HG03095 (cell line): ENCODE measurements at regions not wholly inside any gene's neighbourhood (a gene's known extent, or its start where the extent isn't known, plus 50 kb on each side); places are given as distances from the start of the nearest gene placed in this dataset.

Experiments
- ATAC-seq: cut with Tn5 transposase; IDR thresholded peaks from one replicate; pipeline ENCODE4 v1.9.1; 2021; ENCODE audit warnings: moderate library complexity; ENCODE audit not compliant: unreplicated experiment

GRCh38 chr4:1512738-1513660 is 106.8 kb upstream of the NKX1-1 start:
- ATAC-seq, result no peak

- ATAC-seq, result no peak
These were observed 106.0 kb upstream of the NKX1-1 start for GRCh38 chr4:1512051-1512737.

GRCh38 chr4:1511441-1512041 is 105.3 kb upstream of the NKX1-1 start:
- ATAC-seq, result no peak

- no peak for ATAC-seq
These were observed 104.7 kb upstream of the NKX1-1 start for GRCh38 chr4:1510931-1511330.

GRCh38 chr4:1509366-1509765 is 103.1 kb upstream of the NKX1-1 start:
- ATAC-seq, result no peak

GRCh38 chr4:1508161-1509160 is 102.2 kb upstream of the NKX1-1 start:
- ATAC-seq, result no peak

- ATAC-seq, result no peak
These were observed 100.9 kb upstream of the NKX1-1 start for GRCh38 chr4:1506956-1507721.

- ATAC-seq, result no peak
These were observed 99.5 kb upstream of the NKX1-1 start for GRCh38 chr4:1505511-1506460.

- no peak for ATAC-seq
These were observed 98.6 kb upstream of the NKX1-1 start for GRCh38 chr4:1504595-1505500.

GRCh38 chr4:1503583-1504471 is 97.6 kb upstream of the NKX1-1 start:
- no peak for ATAC-seq

GRCh38 chr4:1502976-1503375 is 96.7 kb upstream of the NKX1-1 start:
- no peak for ATAC-seq

- ATAC-seq, result no peak
These were observed 96.3 kb upstream of the NKX1-1 start for GRCh38 chr4:1502501-1502886.

GRCh38 chr4:1501754-1502500 is 95.7 kb upstream of the NKX1-1 start:
- no peak for ATAC-seq

- ATAC-seq, result no peak
These were observed 94.9 kb upstream of the NKX1-1 start for GRCh38 chr4:1500966-1501753.
